Motor neuron (in vitro differentiated cells): ENCODE measurements at regions not wholly inside any gene's neighbourhood (a gene's known extent, or its start where the extent isn't known, plus 50 kb on each side); places are given as distances from the start of the nearest gene placed in this dataset.

Source experiments
- ATAC-seq, 8 experiments: fragments of 200-7000 bp; cut with Tn5 transposase; replicated peaks in 6 of 8; 2 replicates each; pipeline ENCODE4 v1.8.0; 2021; ENCODE audit warnings: mild to moderate bottlenecking in 8 of 8, moderate library complexity in 8 of 8
- H3K27ac ChIP-seq, 2 donors: fragments of 250-450 bp; sonication (Bioruptor Pico); 2 replicates each; pipeline ENCODE4 v1.9.0; 2021; ENCODE audit warnings: antibody characterized with exemption in 2 of 2, mild to moderate bottlenecking in 2 of 2, moderate library complexity in 1 of 2
- H3K4me1 ChIP-seq, 2 donors: fragments of 250-450 bp; sonication (Bioruptor Pico); replicated peaks in 1 of 2; 2 replicates each; pipeline ENCODE4 v1.6.1; 2021; ENCODE audit warnings: antibody characterized with exemption in 2 of 2, mild to moderate bottlenecking in 2 of 2, moderate library complexity in 1 of 2
- H3K4me3 ChIP-seq, 5 donors: fragments of 250-450 bp; sonication (Bioruptor Pico); 2 replicates each; pipeline ENCODE4 v1.9.0; 2021; ENCODE audit warnings: antibody characterized with exemption in 5 of 5, mild to moderate bottlenecking in 5 of 5, moderate library complexity in 4 of 5
- WGBS, 10 experiments: fragments of 450-650 bp; shearing (Covaris generic); methylation state at CpG; one replicate each; pipeline ENCODE4 v1.0.0; 2022; 5-methylcytosine and 5-hydroxymethylcytosine counted together
- in situ Hi-C, 9 experiments: fragments of 400-800 bp; cut with MboI; loops; one replicate each; pipeline ENCODE4 v1.15.0; 2021; ENCODE audit warnings: low sequenced_read_pairs in 9 of 9, low pct_unique_long_range_greater_than_20kb in 2 of 9; ENCODE audit not compliant: unreplicated experiment in 9 of 9

DNA sequence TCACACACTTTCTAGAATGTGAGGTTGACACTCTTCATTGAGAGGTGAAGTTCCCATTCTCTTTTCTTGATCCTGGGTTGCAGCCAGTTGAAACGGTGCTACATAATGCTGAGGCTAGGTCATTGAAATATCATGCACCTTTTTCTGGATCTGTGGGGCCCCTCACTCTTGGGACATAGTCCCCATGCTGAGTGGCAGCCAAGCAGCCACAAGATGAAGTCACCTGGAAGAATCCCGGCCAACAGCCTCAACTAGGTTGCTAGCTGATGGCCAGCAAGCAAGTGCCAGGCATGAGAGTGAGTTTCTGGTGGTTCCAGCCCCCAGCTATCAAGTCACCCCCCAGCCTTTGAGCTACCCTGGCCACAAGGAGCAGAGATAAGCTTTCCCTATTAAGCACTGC lies 148.5 kb upstream of the TSHZ3 start:
- H3K27ac ChIP-seq, result no peak overlapping the region
- peaks cover 5 to 8% of the 10 kb centered on the region in 2 donors for H3K4me1 ChIP-seq
- H3K4me3 ChIP-seq, result no peak overlapping the region
- no peak for ATAC-seq
- in situ Hi-C loops, result no loop called here
- 0 to 100% (median 73%) methylated on average over 1 to 2 of the region's 2 CpGs; no CpG with 5 or more reads in 4 of the 10 experiments for WGBS, 10 experiments

DNA sequence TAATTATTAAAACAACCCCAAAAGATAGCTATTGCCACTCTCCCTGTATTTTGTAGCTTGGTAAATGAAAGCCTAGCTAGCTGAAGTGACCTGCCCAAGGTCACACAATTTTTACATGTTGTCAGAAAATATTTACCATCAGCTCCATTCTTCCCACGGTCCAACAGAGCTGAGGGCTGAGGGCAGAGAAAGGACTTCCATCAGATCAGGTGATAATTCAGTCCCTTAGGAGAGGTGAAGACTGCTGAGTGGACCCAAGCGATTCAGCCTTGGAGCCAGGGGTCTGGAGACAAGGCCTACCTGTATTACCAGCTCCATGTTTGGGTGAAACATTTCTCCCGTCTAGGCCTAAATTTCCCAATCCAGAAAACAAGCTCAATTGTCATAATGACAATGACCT lies 149.5 kb upstream of the TSHZ3 start:
- in situ Hi-C loops, result no loop called here
- no peak overlapping the region for H3K4me3 ChIP-seq
- H3K4me1 ChIP-seq, result peaks cover 5 to 8% of the 10 kb centered on the region in 2 donors
- ATAC-seq, result no peak
- 80 to 100% (median 89%) methylated on average over 1 to 3 of the region's 3 CpGs; no CpG with 5 or more reads in 3 of the 10 experiments for WGBS, 10 experiments
- H3K27ac ChIP-seq, result no peak overlapping the region

GRCh38 chr19:31499281-31500196 lies 150.3 kb upstream of the TSHZ3 start:
- ATAC-seq, result peak in 3 of 8 experiments; percentile 65 to 83 (median 75)
- WGBS, 10 experiments, result 0 to 91% (median 83%) methylated on average over 1 to 5 of the region's 8 CpGs; no CpG with 5 or more reads in 3 of the 10 experiments
- in situ Hi-C loops, result no loop called here
- H3K4me3 ChIP-seq, result no peak overlapping the region
- peaks cover 5 to 8% of the 10 kb centered on the region in 2 donors for H3K4me1 ChIP-seq
- H3K27ac ChIP-seq, result no peak overlapping the region

DNA sequence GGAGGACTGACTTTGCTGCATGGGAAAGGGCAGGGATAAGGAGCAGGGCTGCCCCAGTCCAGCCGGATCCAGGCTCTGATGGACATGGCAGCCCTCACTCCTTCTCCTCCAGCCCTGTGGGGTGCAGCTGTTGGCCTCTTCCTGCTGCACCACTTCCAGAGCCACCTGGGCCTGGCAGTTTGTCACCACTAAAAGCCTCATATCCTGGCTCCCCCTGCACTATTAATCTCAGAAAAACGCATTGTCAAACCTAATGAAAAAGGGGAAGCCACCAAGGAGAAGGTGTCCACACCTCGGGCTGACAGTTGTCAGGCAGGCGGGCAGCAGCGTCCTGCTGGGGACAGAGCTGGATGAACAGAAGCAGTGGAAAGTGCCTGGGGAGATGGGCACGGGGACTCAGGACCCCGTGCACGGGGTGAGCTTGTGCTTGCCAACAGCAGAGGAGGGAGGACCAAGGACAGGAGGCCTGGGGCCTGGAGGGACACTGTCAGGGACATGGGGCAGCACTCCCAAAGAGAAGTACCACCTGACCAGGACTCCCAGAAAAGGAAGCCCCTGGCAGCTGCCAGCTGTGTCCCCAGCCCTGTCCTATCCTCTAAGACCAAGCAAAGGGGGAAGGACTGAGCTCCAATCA lies 151.1 kb upstream of the TSHZ3 start:
- ATAC-seq, result peak in 2 of 8 experiments; percentile 27 to 35
- 0 to 100% (median 87%) methylated on average over 1 to 6 of the region's 8 CpGs; no CpG with 5 or more reads in 5 of the 10 experiments for WGBS, 10 experiments
- no peak overlapping the region for H3K4me3 ChIP-seq

DNA sequence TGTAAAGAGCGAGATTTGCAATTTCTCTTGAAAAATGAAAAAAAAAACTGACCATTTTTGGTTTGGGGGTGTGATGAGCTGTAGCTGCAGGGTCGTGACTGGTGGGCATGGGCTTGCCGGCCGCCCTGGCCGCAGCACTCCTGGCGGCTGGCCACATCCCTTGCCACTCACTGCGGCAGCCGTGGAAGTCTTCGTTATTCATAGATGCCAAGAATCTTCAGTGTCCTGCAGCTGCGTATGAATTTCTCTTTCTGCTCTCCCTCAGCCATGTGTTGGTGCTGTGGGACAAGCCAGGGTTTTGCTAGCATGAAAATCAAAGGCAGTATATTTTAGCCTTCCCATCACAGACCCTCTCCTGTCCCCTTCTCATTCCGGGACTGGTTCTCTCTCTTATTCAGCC lies 151.7 kb upstream of the TSHZ3 start:
- H3K4me3 ChIP-seq, result no peak overlapping the region
- 38 to 100% (median 83%) methylated on average over 1 to 9 of the region's 11 CpGs; no CpG with 5 or more reads in 1 of the 10 experiments for whole genome bisulfite sequencing, 10 experiments
- ATAC-seq, result no peak
- in situ Hi-C loops, result no loop called here
- H3K4me1 ChIP-seq, result peaks cover 5 to 8% of the 10 kb centered on the region in 2 donors
- H3K27ac ChIP-seq, result no peak overlapping the region

More for the DNA sequence above, 151.1 kb upstream of the TSHZ3 start:
- Histone ChIP-seq H3K4me1 (peaks cover 5 to 8% of the 10 kb centered on the region in 2 donors), H3K27ac (no peak overlapping the region)
- in situ Hi-C loops, result no loop called here

GRCh38 chr19:31501427-31502195 lies 152.4 kb upstream of the TSHZ3 start:
- in situ Hi-C loops, result no loop called here
- WGBS, 10 experiments, result 33 to 100% (median 79%) methylated on average over 1 to 3 of the region's 4 CpGs; no CpG with 5 or more reads in 5 of the 10 experiments
- no peak for ATAC-seq
- H3K27ac ChIP-seq, result no peak overlapping the region
- H3K4me1 ChIP-seq, result peaks cover 5 to 8% of the 10 kb centered on the region in 2 donors
- no peak overlapping the region for H3K4me3 ChIP-seq

DNA sequence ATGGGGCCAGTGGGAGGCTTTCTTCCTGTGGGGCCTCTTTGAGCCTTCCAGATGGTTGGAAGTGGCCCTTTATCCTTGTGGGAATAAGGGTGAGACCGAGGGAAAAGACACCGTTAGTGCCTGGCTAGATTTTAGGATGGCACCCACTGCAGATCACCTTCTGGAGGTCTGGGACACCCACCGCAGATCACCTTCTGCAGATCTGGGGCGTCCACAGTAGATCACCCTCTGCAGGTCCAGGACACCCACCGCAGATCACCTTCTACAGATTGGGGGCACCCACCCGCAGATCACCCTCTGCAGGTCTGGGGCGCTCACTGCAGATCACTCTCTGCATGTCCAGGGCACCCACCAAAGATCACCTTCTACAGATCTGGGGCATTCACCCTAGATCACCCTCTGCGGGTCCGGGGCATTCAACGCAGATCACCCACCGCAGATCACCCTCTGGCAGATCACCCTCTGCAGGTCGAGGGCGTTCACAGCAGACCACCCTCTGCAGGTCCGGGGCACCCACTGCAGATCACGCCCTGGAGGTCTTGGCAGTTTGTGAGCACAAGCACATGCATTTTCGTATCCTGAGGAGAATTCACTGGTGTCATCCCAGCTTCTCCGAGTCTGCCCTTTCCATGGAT lies 153.4 kb upstream of the TSHZ3 start:
- no peak overlapping the region for H3K27ac ChIP-seq
- in situ Hi-C loops, result no loop called here
- no peak overlapping the region for H3K4me3 ChIP-seq
- peaks cover 7 to 11% of the 10 kb centered on the region in 2 donors for H3K4me1 ChIP-seq
- WGBS, 10 experiments, result 53 to 100% (median 77%) methylated on average over 1 to 9 of the region's 17 CpGs; no CpG with 5 or more reads in 3 of the 10 experiments
- no peak for ATAC-seq

DNA sequence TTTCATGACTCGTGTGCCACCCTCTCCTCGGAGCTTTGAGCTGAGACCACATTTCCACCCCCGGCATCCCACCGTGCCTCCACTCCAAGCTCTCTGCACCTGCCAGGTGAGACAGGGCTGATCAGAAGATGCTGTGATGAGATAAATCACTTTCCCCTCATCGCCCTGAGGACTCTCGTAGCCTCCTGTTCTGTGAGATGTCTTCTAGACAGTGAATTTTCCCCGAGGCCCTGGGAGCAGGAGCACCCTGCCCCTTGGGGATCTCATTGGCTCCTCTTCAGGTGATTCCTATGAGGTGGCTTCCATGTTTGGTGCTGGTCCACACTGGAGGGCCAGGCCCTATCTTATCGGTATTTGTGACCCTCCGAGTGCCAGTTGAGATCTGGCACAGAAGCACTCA lies 154.0 kb upstream of the TSHZ3 start:
- Histone ChIP-seq H3K27ac (no peak overlapping the region), H3K4me3 (no peak overlapping the region), H3K4me1 (peaks cover 11 to 12% of the 10 kb centered on the region in 2 donors)
- 33 to 100% (median 82%) methylated on average over 1 to 5 of the region's 9 CpGs; no CpG with 5 or more reads in 2 of the 10 experiments for WGBS, 10 experiments
- in situ Hi-C loops, result no loop called here
- no peak for ATAC-seq

DNA sequence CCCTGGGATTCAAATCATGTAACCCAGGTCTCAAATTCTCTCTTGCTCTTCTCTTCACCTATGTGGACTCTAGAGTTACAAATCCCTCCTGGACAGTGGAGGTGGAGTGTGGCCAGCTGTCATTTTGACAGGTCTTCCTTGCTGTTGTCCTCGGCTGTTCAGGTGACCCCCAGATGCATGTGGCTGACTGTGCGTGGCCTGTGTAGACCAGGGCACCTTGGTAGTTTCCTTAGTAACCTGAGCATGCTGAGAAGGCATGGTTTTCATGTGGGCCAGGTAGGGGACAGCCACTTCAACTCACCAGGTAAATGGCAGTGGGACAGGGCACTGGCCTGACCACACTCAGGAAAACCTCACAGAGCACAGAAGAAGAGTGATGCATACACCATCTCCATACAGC lies 155.0 kb upstream of the TSHZ3 start:
- 0 to 80% (median 73%) methylated on average over 1 to 2 of the region's 2 CpGs; no CpG with 5 or more reads in 7 of the 10 experiments for WGBS, 10 experiments
- no peak overlapping the region for H3K27ac ChIP-seq
- no peak overlapping the region for H3K4me3 ChIP-seq
- peaks cover 11 to 12% of the 10 kb centered on the region in 2 donors for H3K4me1 ChIP-seq
- no peak for ATAC-seq
- in situ Hi-C loops, result no loop called here

DNA sequence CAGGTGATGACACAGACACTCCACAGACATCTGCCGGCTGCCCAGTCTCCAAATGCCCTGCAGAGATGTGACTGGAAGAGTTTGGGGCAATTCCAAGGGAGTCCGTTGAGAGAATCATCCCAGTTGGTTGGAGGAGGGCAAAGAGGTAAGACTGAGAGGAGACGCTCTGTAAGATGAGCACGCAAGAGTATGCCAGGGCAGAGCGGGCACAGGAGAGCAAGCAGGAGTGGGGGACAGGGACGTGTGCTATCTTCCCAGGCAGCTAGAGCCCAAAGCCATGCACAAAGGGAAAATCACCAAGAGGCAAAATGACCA lies 156.3 kb upstream of the TSHZ3 start:
- ATAC-seq, result no peak
- Histone ChIP-seq H3K4me1 (peaks cover 4 to 6% of the 10 kb centered on the region in 2 donors), H3K4me3 (no peak overlapping the region), H3K27ac (no peak overlapping the region)
- 30 to 89% (median 64%) methylated on average over 1 to 6 of the region's 6 CpGs; no CpG with 5 or more reads in 2 of the 10 experiments for WGBS, 10 experiments
- in situ Hi-C loops, result no loop called here

DNA sequence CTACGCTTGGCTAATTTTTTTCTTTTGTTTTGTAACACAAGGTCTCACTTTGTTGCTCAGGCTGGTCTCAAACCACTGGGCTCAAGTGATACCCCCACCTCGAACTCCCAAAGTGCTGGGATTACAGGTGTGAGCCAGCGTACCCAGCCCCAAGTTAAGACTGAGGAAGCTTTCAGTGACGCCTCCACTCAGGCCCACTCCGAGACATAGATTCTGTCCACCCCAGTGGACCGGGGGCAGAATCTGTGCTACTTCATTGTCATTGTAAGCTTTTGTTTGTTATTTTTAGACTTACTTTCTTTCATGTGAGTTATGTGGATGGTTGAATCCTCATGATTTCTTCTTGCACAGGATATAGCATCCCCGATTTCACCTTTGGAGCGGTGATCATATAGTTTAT lies 156.9 kb upstream of the TSHZ3 start:
- no peak for ATAC-seq
- Histone ChIP-seq H3K27ac (no peak overlapping the region), H3K4me3 (no peak overlapping the region), H3K4me1 (peaks cover 4 to 6% of the 10 kb centered on the region in 2 donors)
- WGBS, 10 experiments, result 38 to 100% (median 84%) methylated on average over 1 to 8 of the region's 8 CpGs; no CpG with 5 or more reads in 1 of the 10 experiments
- in situ Hi-C loops, result no loop called here

DNA sequence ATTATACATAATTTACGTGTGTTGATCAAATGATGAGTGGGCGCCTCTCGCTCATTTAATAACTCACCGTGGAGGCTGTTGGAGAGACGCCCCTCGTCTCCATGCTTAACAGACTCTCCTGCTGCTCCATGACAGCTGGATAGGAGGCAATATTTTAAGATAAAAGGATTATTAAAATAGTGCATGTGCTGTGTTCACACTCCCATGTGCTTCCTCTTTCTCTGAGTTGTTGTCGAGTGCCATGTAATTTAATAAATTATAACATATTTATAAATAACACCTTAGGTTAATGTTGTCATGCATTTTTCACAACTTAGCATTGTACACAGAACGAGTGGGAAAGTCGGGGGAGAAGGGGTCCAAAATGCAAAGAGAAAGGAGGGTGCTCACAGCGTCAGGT lies 161.4 kb upstream of the TSHZ3 start:
- no peak for ATAC-seq
- no peak overlapping the region for H3K4me3 ChIP-seq
- 13 to 100% (median 77%) methylated on average over 2 to 9 of the region's 10 CpGs; no CpG with 5 or more reads in 1 of the 10 experiments for WGBS, 10 experiments
- no peak overlapping the region for H3K27ac ChIP-seq
- peaks cover 4 to 6% of the 10 kb centered on the region in 2 donors for H3K4me1 ChIP-seq
- in situ Hi-C loops, result no loop called here
